Astrocyte of the cerebellum (primary cell): ENCODE measurements at regions not wholly inside any gene's neighbourhood (a gene's known extent, or its start where the extent isn't known, plus 50 kb on each side); places are given as distances from the start of the nearest gene placed in this dataset.

Source experiments
- DNase-seq: peaks from one replicate; pipeline ENCODE4 v3.0.0-alpha.2; 2011; ENCODE audit warnings: low read depth
- H3K4me3 ChIP-seq: 2 replicates; pipeline ENCODE4 v1.5.1; 2011; ENCODE audit warnings: mild to moderate bottlenecking, low read depth, low read length, moderate library complexity
- CTCF ChIP-seq: IDR thresholded peaks from 2 replicates; pipeline ENCODE4 v1.5.1; 2012; ENCODE audit warnings: low read length, low read depth, moderate library complexity, mild to moderate bottlenecking; ENCODE audit errors: missing control alignments
- in situ Hi-C: cut with HindIII; loops from 2 replicates; pipeline ENCODE4 v1.10.0; 2017; ENCODE audit warnings: low sequenced_read_pairs

- TF ChIP-seq CTCF: no peak
- H3K4me3 ChIP-seq: no peak overlapping the region
- in situ Hi-C loops: no loop called here
- DNase-seq: no peak
Measured at GRCh38 chrX:137413190-137413589, 152.7 kb upstream of the ZIC3 start.

GRCh38 chrX:137405449-137406140 lies 160.3 kb upstream of the ZIC3 start:
- in situ Hi-C loops: no loop called here
- no peak for DNase-seq
- no peak for TF ChIP-seq CTCF
- H3K4me3 ChIP-seq: no peak overlapping the region

- no peak for DNase-seq
- TF ChIP-seq CTCF: no peak
- H3K4me3 ChIP-seq: no peak overlapping the region
- in situ Hi-C loops: no loop called here
Measured at GRCh38 chrX:137401092-137401491, 164.8 kb upstream of the ZIC3 start.

- no peak for DNase-seq
- H3K4me3 ChIP-seq: no peak overlapping the region
- in situ Hi-C loops: no loop called here
- TF ChIP-seq CTCF: no peak
Measured at GRCh38 chrX:137387646-137388045, 178.3 kb upstream of the ZIC3 start.

- no peak for DNase-seq
- in situ Hi-C loops: no loop called here
- TF ChIP-seq CTCF: no peak
Measured at GRCh38 chrX:137366018-137366633, 199.8 kb upstream of the ZIC3 start.

DNA sequence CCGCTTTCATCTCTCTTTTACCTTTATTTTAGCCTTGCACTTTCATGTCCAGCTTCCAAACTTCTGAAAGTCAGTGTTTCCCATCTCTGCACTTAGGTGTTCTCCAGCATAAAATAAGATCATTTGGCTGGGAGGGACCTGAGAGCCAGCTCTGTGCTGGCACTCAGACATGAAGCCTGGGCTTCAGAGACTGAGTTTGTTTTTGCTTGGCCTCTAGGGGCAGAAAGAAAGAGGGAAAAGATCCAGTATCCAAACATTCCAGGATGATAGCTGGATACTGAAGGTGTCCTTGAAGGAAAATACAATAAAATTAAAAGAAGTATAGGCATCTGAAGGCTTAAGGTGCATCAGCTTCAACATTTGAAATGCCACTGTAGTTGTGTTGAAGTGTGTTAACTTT lies 202.4 kb upstream of the ZIC3 start:
- DNase-seq: no peak
- TF ChIP-seq CTCF: no peak
- H3K4me3 ChIP-seq: no peak overlapping the region
- in situ Hi-C loops: no loop called here

More at GRCh38 chrX:137366018-137366633, 199.8 kb upstream of the ZIC3 start:
- H3K4me3 ChIP-seq: no peak overlapping the region
